GM19025 (cell line): ENCODE measurements at regions not wholly inside any gene's neighbourhood (a gene's known extent, or its start where the extent isn't known, plus 50 kb on each side); places are given as distances from the start of the nearest gene placed in this dataset.
"Not testable (repeated sequence)": the region's sequence is repeated elsewhere in the genome, so short reads cannot be mapped to it uniquely, and the experiment has no call there.

Experiments
- ATAC-seq: cut with Tn5 transposase; IDR thresholded peaks from one replicate; pipeline ENCODE4 v1.9.1; 2021; ENCODE audit warnings: mild to moderate bottlenecking, low read depth, moderate library complexity; ENCODE audit not compliant: unreplicated experiment

DNA sequence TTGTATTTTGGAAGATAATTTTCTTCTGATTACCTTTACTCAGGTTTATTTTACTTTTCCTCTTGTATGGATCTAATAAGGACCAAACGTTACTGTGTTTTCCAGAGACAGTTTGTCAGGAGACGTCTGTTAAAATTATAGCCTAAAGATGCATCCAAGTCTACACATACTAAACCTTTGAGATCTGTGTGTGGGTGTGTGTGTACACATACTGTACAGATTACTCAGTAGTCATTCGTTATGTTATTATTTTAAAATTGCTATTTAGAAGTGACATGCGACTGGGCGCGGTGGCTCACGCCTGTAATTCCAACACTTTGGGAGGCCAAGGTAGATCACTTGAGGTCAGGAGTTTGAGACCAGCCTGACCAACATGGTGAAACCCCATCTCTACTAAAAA, 51.6 kb upstream of the CNTLN start:
- no peak for ATAC-seq

DNA sequence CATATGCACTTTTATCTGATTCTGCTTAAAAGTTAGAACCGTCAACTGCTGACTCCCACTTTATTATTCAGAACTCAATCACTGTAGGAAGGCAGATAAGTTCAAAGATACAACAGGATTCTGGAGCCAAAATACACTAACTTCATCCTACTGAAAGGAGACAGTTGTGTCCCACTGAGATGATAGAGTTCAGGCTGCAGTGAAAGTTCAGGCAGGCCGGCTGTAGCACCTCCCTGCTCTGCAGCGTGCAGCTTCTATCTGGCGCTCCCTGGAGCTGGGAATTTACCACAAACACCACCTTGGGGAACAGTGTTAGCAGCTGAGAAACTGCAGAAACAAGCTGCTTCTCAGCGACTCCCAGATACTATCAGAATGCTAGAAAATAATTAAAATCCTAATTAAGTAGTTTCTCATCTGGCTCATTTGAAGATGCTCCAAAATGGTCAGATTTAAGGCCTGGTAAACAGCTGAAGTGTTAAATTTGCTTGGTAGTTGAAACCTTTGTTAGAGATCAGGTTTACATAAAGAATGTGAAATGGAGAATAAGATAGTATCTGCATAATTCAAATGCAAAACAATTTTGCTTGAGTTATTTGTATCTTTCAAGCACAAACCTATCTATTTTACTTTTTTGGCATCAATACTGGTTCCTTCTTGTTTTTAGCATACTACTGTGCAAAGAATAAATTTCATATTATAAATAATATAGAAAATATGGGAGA, 52.3 kb upstream of the CNTLN start:
- ATAC-seq = no peak

DNA sequence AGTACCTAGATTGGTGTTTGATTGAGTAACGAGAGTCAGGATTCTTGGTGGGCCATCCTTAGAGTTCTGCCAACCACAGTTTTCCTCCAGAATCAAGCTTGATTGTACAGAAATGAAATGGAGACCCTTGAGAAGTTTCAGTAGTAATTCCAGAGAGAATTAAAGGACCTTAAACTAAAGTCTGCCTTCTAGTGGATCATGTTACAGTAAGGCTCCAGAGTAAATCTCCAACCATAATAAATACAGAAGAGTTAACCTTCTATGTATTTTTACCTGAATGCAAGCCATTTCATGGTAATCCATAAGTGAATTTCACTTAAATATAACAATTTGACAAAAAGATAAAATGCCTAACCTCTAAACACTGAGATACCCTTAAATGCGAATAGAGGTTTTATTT, 53.0 kb upstream of the CNTLN start:
- ATAC-seq = no peak

DNA sequence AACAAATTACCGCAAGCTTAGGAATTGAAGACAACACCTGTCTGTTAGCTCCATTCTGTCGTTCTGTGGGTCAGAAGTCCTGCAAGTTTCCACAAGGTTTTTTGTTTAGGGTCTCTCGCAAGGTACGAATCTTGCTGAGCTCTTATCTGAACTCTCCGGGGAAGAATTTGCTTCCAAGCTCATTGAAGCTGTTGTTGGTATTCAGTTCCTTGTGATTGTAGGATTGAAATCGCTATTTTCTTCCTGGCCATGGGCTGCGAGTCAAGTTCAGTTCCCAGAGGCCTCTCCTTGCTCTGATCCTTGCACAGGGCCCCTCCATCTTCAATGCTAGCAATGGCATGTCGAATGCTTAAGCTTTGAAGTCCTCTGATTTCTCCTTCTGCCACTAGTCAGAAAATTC, 53.5 kb upstream of the CNTLN start:
- no peak for ATAC-seq

DNA sequence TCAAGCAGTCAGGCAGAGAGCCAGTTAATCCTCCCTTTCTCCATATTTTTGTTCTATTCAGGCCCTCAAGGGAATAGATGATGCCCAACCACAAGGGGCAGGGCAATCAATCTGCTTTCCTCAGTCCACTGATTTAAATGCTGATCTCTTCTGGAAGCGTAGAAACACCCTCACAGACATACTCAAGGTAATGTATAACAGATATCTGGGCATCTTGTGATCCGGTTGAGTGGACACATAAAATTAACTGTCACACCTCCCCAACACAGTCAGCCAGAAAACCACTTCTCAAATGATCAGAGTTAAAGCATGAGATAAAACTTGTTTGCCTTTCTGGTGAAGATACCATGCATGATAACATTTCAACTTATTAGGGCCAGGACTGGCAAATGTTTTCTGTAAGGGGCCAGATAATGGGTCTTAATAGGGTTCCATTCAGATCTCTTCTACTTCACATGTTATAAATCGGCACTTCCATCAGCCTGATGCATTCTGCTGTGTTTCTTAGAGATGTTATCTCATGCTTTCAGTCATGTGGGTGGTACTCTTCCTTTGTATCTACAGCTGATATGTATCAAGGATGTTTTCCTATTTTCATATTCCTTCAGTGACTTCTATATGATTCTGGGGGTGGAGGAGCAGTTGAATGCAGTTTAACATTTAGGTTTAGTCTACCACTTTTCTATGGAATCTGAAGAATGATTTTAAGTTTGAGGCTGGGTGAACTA, 58.9 kb upstream of the CNTLN start:
- ATAC-seq = no peak

DNA sequence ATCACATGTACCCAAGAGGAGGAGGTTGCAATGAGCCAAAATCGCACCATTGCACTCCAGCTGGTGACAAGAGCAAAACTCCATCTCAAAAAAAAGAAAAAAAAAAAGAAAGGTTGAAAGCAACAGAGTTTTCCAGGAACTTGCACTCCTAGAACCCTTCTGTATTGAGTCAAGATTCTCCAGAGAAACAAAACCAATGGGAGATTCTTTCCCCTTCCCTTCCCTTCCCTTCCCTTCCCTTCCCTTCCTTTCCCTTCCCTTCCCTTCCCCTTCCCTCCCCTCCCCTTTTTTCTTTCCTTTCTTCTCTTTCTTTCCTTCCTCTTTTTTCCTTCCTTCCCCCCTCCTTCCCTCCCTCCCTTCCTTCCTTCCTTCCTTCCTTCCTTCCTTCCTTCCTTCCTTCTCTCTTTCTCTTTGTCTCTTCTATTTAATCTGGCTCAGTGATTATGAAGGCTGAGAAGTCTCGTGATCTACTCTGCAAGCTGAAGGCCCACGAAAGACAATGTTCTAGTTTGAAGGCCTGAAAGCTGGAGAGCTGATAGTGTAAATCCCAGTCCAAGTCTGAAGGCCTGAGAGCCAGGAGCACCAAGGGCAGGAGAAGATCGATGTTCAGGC, 59.6 kb upstream of the CNTLN start:
- ATAC-seq = no peak

DNA sequence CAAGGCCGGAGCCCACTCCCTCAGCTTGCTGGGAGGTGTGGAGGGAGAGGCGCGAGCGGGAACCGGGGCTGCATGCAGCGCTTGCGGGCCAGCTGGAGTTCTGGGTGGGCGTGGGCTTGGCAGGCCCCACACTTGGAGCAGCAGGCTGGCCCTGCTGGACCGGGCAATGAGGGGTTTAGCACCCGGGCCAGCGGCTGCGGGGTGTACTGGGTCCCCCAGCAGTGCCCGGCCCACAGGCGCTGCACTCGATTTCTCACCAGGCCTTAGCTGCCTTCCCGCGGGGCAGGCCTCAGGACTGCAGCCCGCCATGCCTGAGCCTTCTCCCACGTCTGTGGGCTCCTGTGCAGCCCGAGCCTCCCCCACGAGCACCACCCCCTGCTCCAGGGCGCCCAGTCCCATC, 62.3 kb upstream of the CNTLN start:
- not testable (repeated sequence) for ATAC-seq

DNA sequence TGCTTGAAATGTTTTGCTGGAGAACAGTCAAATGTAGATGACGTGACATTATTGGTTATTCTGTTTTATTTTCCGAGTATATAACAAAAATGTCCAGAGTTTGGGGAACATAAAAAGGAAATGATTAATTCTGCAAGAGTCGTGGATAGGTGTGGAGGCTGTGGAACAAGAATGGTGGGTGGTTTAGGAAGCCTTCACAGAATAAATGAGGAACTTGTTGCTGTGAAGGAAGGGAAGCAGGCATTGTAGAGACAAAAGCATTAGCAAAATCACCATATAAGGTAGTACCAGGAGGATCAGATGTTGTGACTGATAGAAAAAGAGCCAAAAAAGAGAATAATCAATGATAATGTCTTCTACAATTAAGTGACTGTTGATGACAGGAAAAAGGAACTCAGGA, 66.2 kb upstream of the CNTLN start:
- ATAC-seq = no peak

DNA sequence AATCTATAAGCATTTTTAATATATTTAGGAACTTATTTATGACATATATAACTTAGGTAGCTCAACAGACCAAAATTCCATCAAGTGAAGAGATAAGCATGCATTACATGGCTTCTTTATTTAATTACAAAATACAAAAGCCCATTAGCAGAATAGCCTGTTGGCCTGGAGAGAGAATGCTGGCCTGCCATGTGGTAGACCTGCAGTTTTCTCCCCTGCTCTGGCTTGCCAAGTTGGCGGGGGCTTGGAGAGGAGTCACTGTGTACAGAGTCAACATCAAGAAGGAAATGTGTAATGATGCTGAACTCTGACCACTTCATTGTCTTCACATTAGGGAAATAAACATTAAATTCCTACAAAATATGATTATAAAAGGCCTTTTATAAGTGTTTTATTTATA, 69.8 kb upstream of the CNTLN start:
- no peak for ATAC-seq

DNA sequence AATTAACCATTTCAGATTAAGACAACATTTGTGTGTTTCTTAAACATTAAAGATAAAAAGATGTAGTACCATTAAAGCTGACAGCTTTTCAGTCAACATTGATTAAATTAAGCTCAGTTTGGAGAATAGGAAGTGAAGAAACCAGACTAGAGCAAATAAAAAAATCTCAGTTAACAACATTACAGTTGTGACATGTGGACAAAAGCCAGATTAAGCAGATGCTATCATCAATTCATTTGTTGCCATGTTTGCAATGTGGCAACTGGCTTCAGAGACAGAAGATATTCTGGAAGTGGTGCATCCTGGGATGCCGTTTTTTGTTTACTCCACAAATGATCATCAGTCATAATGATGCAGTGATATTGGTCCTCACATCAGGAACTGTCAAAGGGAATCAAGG, 70.3 kb upstream of the CNTLN start:
- ATAC-seq = no peak

DNA sequence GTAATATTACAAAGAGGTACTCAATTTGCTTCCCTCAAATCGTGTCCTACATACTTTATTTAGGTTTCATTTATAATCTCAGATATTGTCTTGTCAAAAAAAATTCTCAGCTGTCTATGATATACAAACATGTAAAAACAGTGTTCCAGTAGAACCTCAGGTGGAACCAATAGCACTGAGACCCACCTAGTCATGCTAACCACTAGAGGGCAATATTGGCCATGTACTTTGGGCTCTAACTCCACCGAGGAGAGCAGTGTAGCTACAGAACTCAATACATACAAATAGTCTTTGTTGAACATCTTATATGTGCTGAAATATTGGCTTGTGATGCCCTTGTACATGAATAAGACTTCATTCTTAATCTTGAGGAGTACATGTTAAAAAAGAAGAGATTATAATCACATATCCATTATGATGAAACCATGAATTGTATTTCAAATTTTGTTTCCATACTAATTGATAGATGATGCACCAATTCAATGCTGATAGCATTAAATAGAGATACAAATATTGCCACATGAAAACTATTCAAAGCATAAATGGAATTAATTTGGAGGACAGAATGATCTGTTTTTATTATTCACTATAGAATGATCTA, 71.2 kb upstream of the CNTLN start:
- ATAC-seq = peak; percentile 78

DNA sequence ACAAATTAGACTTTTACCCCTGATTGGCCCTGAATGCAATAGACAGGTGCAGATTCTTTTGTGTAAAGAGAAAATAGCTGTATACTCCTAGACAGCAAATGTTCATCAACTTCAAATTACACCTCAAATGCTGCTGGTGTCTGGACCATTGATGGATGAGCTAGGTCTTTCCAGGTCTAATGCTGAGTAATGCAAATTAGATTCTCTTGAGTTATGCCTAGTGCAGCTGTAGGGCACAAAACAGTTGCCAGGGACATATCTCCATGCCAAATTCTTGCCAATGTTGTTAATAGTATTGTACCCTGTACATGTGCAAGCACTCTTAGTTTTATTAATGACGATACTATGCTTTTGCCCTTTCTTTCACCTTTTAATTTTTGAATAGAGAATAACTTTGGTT, 72.3 kb upstream of the CNTLN start:
- no peak for ATAC-seq

DNA sequence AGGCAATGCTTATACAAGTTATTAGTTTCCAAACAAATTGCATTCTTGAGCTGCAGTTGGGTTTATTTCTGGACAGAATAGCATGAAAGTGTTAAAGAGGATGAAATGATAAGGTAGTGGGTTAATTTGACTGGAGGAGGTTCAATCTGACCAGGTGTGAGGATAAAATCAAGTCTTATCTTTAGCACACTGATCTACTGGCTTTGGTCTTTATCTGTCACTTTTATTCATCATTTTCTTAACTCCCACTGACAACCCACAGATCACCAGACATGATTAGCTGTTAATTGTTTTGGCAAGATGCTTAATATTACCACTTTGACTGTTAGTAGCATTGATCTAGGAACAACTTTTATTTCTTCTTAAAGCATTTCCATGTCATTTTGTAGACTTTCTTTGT, 74.4 kb upstream of the CNTLN start:
- no peak for ATAC-seq

DNA sequence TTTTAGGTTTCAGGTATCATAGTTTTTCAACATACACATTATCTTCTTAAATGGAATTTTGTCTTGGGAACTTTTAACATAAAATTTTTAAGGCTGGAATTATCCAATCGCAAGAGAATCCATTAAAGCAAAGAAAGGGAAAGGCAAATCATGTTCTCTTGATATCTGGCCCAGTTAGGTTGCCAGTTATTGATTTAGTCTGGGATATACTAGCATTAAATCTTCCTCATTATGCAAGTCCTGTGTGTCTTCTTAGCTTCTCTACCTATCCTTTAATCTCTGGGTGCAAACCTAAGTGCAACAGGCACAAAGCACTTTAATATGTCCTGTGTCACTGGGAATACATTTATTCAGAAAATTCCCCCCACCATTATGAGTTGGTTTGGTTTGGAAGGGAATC, 75.4 kb upstream of the CNTLN start:
- no peak for ATAC-seq

DNA sequence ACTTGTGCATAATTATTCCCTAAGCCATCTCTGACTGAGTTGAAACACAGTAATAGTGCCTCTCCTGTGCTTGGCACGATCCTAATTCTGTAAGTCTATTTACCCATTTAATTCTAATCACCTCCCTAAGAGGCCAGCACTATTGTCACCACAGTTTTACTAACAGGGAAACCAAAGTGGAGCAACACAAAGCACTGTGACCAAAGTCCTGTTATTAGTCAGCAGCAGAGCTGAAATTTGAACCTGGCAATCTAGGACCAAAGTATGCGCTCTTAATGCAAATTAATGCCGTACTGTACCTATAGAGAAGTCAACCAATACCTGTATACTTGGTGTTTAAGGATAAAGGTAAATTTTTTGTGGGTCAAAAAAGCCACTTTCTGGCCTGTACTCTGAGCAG, 77.1 kb upstream of the CNTLN start:
- ATAC-seq = no peak

DNA sequence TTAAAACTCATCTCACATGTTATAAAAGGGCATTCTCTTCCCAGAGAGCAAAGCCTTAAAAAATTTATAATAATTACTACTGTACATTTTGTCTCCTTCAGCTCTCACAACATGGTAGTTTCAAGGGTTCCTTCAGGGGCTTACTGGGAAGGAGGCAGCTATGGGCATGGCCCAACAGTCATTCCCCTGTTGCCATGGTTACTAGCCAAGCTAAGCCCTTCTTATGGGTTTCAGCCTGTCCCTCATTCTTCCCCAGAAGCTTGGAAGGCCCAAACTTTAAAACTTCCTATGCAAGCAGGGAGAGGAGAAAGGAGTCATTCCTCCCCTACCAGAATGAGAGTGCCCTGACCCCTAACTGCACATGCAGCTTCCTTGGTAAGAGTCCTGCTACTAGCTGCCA, 82.2 kb upstream of the CNTLN start:
- no peak for ATAC-seq

DNA sequence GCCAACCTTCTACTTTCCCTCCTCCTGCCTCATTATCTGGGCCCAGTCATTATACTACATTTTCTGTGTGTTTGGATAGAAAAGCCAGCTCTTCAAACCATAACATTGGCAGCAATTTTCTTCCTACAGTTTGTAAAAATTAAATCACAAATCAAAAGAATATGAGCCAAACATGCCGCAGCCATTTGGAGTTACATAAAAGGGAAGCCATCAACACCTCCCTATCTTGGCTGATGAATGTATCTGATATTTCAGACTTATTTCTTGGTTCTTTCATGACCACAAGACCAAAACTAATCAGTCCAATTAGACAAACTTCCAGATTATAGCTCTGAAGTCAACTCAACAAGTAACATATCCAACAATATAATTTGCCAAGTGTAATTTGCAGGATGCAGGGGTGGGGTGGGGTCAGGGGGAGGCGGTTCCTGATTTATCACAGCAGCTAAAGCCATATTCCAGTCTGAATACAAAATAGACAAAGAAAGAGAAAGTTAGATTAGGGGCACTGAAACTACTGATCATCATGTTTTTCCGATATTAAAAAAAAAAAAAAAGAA, 89.4 kb upstream of the CNTLN start:
- ATAC-seq = no peak

DNA sequence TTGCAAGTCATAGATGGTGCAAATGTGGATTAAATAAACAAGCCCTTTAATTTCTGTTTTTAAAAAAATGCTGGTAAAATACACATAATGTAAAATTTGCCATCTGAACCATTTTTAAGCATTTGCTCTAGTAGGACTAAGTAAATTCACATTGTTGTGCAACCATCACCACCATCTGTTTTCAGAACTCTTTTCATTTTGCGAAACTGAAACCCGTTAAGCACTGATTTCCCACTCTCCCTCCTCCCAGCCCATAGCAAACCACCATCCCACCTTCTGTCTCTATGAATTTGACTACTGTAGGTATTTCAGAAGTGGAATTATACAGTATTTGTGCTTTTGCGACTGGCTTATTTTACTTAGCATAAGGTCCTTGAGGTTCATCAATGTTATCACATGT, 103.3 kb upstream of the CNTLN start:
- no peak for ATAC-seq

DNA sequence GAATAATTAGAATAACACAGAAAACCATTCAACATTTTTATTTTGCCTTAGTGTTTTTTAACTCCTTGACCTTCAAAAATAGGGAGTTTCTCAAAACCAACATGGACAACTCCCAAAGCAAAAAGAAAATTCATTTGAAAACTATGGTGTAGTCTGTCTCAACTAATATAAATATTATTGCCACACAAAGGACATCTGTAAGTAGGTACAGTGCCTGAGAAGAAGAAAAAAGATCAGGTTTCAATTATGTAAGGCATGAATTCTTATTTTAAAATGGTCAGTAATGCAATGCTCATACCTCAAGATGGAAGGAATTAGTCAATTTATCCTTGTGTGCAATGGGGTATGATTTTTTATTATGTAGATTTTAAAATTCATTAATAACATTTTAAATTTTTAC, 109.6 kb upstream of the CNTLN start:
- no peak for ATAC-seq

DNA sequence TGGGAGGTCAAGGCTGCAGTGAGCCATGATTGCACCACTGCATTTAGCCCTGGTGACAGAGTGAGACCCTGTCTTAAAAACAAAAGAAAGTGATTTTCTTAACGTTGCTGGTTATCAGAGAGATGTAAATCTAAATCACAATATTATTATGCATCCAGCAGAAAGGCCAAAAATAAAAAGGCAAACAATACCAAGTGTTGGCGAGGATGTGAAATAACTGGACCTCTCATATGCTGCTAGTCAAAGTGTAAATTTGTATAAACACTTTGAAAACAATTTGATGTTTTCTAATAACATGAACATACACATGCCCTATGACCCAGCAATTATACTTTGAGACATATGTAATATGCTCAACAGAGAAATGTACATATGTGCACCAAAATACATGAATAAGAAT, 110.7 kb upstream of the CNTLN start:
- ATAC-seq = no peak

DNA sequence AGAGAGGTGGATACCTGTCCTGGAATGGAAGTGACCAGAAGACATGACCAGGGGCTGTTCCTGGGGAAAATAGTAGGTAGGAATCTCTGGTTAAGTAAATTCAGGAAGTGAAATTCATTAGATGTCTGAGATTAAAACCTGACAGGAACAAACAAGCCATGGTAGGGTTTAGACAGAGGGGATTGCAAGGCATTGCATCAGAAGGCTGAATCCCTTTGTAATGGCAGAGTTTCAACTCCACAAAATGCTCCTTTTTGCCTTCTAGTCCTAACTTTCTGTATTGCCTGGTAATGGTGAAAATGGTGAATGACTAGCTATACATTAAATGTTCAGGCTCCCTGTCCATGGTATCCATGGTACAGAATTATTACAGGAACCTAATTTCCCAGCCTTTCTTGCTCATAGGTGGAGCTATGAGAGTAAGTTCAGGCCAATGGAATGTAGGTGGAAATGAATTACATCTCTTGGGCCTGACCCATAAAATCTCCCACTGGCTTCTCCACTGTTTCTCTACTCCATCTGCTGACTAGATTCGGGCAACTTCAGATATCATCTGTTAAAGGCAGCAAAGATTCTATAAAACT, 113.4 kb upstream of the CNTLN start:
- ATAC-seq = no peak
